ENCODE measurements at regions not wholly inside any gene's neighbourhood (a gene's known extent, or its start where the extent isn't known, plus 50 kb on each side); places are given as distances from the start of the nearest gene placed in this dataset.

DNA sequence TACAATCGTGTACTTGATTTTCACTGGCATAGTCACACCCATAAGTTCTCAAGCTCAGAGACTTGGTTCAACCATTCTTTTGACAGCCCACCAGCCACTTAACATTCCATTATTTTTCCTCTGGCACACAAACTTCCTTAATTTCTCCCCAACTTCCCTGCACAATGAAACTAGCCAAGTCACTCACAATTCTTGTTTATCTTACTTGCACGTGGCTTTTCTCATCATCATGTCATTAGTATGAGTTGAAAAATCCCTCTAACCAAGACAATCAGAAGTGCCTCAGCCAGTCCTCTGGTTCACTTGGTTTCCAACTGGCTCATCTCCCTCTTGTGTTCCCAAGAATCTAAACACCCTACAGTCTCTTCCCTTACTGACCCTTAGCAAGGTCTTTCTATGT is 110.5 kb upstream of the PTPRG start:
- H4K20me1 ChIP-seq (ENCODE audit: insufficient read depth), result no peaks in the 10 kb centered on the region
- WGBS (ENCODE audit: low lambda C conversion rate), result 24% methylated on average over 2 of the region's 2 CpGs
- DNase-seq, result no peak
- POLR2A ChIA-PET, result no interaction called here
- H3K4me2 ChIP-seq, result no peak overlapping the region
- peaks cover 3% of the 10 kb centered on the region for H3F3A ChIP-seq (replicated peaks; ENCODE audit: insufficient read depth)
- no peaks in the 10 kb centered on the region for H3K79me2 ChIP-seq (ENCODE audit: insufficient read depth)
- no peak overlapping the region for H3K4me3 ChIP-seq (ENCODE audit: low read depth in 2 of 2, low read length in 1 of 2)
- H3K9ac ChIP-seq, result no peak overlapping the region
- H3K4me1 ChIP-seq (ENCODE audit: control insufficient read depth in 1 of 2, insufficient read depth in 2 of 2, low read depth in 1 of 2, low read length in 1 of 2), result no peaks in the 10 kb centered on the region
- H3K27me3 ChIP-seq (ENCODE audit: insufficient read depth), result no peaks in the 10 kb centered on the region
- H3K9me2 ChIP-seq, result no peaks in the 10 kb centered on the region
- H3K36me3 ChIP-seq (replicated peaks in 1 of 2; ENCODE audit: control insufficient read depth in 1 of 2, insufficient read depth in 2 of 2, low read length in 1 of 2), result no peaks in the 10 kb centered on the region
- CTCF ChIA-PET, result no interaction called here
- no peak overlapping the region for H2AFZ ChIP-seq (ENCODE audit: low read depth)
- no peaks in the 10 kb centered on the region for H3K9me3 ChIP-seq
- TF ChIP-seq YY1 (IDR thresholded peaks at IDR 0.05; ENCODE audit: low read depth), result no peak
- no peak for TF ChIP-seq SIN3A (IDR thresholded peaks at IDR 0.05; ENCODE audit: borderline replicate concordance, low read depth, low read length)
- TF ChIP-seq, protein P1, sequence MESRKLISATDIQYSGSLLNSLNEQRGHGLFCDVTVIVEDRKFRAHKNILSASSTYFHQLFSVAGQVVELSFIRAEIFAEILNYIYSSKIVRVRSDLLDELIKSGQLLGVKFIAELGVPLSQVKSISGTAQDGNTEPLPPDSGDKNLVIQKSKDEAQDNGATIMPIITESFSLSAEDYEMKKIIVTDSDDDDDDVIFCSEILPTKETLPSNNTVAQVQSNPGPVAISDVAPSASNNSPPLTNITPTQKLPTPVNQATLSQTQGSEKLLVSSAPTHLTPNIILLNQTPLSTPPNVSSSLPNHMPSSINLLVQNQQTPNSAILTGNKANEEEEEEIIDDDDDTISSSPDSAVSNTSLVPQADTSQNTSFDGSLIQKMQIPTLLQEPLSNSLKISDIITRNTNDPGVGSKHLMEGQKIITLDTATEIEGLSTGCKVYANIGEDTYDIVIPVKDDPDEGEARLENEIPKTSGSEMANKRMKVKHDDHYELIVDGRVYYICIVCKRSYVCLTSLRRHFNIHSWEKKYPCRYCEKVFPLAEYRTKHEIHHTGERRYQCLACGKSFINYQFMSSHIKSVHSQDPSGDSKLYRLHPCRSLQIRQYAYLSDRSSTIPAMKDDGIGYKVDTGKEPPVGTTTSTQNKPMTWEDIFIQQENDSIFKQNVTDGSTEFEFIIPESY (IDR thresholded peaks at IDR 0.05; ENCODE audit: borderline replicate concordance, low read depth), result no peak
- no peak for TF ChIP-seq FOSL2 (IDR thresholded peaks at IDR 0.05; ENCODE audit: borderline replicate concordance, low read depth)
- TF ChIP-seq, protein P2, sequence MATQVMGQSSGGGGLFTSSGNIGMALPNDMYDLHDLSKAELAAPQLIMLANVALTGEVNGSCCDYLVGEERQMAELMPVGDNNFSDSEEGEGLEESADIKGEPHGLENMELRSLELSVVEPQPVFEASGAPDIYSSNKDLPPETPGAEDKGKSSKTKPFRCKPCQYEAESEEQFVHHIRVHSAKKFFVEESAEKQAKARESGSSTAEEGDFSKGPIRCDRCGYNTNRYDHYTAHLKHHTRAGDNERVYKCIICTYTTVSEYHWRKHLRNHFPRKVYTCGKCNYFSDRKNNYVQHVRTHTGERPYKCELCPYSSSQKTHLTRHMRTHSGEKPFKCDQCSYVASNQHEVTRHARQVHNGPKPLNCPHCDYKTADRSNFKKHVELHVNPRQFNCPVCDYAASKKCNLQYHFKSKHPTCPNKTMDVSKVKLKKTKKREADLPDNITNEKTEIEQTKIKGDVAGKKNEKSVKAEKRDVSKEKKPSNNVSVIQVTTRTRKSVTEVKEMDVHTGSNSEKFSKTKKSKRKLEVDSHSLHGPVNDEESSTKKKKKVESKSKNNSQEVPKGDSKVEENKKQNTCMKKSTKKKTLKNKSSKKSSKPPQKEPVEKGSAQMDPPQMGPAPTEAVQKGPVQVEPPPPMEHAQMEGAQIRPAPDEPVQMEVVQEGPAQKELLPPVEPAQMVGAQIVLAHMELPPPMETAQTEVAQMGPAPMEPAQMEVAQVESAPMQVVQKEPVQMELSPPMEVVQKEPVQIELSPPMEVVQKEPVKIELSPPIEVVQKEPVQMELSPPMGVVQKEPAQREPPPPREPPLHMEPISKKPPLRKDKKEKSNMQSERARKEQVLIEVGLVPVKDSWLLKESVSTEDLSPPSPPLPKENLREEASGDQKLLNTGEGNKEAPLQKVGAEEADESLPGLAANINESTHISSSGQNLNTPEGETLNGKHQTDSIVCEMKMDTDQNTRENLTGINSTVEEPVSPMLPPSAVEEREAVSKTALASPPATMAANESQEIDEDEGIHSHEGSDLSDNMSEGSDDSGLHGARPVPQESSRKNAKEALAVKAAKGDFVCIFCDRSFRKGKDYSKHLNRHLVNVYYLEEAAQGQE (IDR thresholded peaks at IDR 0.05; ENCODE audit: low read depth, low read length), result no peak
- no peak for TF ChIP-seq TCF12 (IDR thresholded peaks at IDR 0.05)
- TF ChIP-seq MEF2A (IDR thresholded peaks at IDR 0.05; ENCODE audit: borderline replicate concordance, low read depth), result no peak
- TF ChIP-seq RCOR1 (IDR thresholded peaks at IDR 0.05; ENCODE audit: low read length), result no peak
- TF ChIP-seq CHD2 (IDR thresholded peaks at IDR 0.05; ENCODE audit: low read length, partially characterized antibody), result no peak
- TF ChIP-seq, protein P3, sequence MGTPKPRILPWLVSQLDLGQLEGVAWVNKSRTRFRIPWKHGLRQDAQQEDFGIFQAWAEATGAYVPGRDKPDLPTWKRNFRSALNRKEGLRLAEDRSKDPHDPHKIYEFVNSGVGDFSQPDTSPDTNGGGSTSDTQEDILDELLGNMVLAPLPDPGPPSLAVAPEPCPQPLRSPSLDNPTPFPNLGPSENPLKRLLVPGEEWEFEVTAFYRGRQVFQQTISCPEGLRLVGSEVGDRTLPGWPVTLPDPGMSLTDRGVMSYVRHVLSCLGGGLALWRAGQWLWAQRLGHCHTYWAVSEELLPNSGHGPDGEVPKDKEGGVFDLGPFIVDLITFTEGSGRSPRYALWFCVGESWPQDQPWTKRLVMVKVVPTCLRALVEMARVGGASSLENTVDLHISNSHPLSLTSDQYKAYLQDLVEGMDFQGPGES (IDR thresholded peaks at IDR 0.05; ENCODE audit: low read depth, low read length), result no peak
- no peak for TF ChIP-seq GATA2 (CRISPR knock-in tag; IDR thresholded peaks at IDR 0.05)
- TF ChIP-seq POLR2AphosphoS5 (IDR thresholded peaks at IDR 0.05; ENCODE audit: low read depth, low read length), result no peak
- no peak overlapping the region for H3K27ac ChIP-seq (ENCODE audit: low read depth in 2 of 2, low read length in 1 of 2)
